ENCODE measurements at regions not wholly inside any gene's neighbourhood (a gene's known extent, or its start where the extent isn't known, plus 50 kb on each side); places are given as distances from the start of the nearest gene placed in this dataset.

- POLR2A ChIA-PET: no interaction called here
- DNase-seq (ENCODE audit: low read depth, low spot score) (no peak), FAIRE-seq (no peak), ATAC-seq (no peak)
- intact Hi-C loops (cut with micrococcal nuclease; ENCODE audit: unreplicated experiment) (no loop called here), in situ Hi-C loops (cut with MboI) (no loop called here)
- H3K36me3 ChIP-seq (ENCODE audit: control insufficient read depth in 2 of 2, insufficient read depth in 2 of 2, low read length in 1 of 2): no peaks in the 10 kb centered on the region
- CTCF ChIA-PET: no interaction called here
- peaks cover 5% of the 10 kb centered on the region; the same call in 2 of the 3 replicates for H3K9me3 ChIP-seq (replicated peaks; ENCODE audit: control insufficient read depth, insufficient read depth, low read length)
- RAD21 ChIA-PET (ENCODE audit: unreplicated experiment): no interaction called here
- no peaks in the 10 kb centered on the region for H3K4me1 ChIP-seq (ENCODE audit: control insufficient read depth, insufficient read depth, low read length)
- no peak for TF ChIP-seq YY1 (IDR thresholded peaks at IDR 0.05; ENCODE audit: low read depth, low read length)
- no peak for TF ChIP-seq E4F1 (IDR thresholded peaks at IDR 0.05; ENCODE audit: borderline replicate concordance, partially characterized antibody)
- no peak for TF ChIP-seq TCF7 (IDR thresholded peaks at IDR 0.05; ENCODE audit: borderline replicate concordance)
- no peak for TF ChIP-seq CTCF (IDR thresholded peaks at IDR 0.05 in 2 of 3, conservative IDR thresholded peaks at IDR 0.05 in 1 of 3; ENCODE audit: control insufficient read depth in 2 of 3, extremely low read depth in 1 of 3, insufficient read depth in 1 of 3, low read depth in 3 of 3, low read length in 3 of 3)
- TF ChIP-seq ATF2 (IDR thresholded peaks at IDR 0.05; ENCODE audit: low read length): no peak
- TF ChIP-seq NR2C2 (IDR thresholded peaks at IDR 0.05; ENCODE audit: borderline replicate concordance, control insufficient read depth, insufficient read length, low read depth): no peak
- no peak for TF ChIP-seq YBX1 (IDR thresholded peaks at IDR 0.05)
- TF ChIP-seq KLF5 (IDR thresholded peaks at IDR 0.05; ENCODE audit: partially characterized antibody): no peak
- TF ChIP-seq HDAC6 (IDR thresholded peaks at IDR 0.05; ENCODE audit: unreplicated experiment): no peak
- no peak for TF ChIP-seq NR2F1 (conservative IDR thresholded peaks at IDR 0.05)
- TF ChIP-seq SMAD5 (IDR thresholded peaks at IDR 0.05; ENCODE audit: low read depth): no peak
- no peak for TF ChIP-seq SP1 (IDR thresholded peaks at IDR 0.05; ENCODE audit: low read depth, low read length)
- TF ChIP-seq EP300 (IDR thresholded peaks at IDR 0.05; ENCODE audit: borderline replicate concordance in 1 of 2, control insufficient read depth in 1 of 2, low read depth in 2 of 2, low read length in 2 of 2): no peak
- no peak for TF ChIP-seq MAX (IDR thresholded peaks at IDR 0.05; ENCODE audit: low read depth, low read length)
- no peaks in the 10 kb centered on the region for H3K79me2 ChIP-seq (ENCODE audit: control insufficient read depth, insufficient read depth, low read length)
- H3K4me2 ChIP-seq (ENCODE audit: control insufficient read depth, insufficient read depth): no peak overlapping the region
- no peaks in the 10 kb centered on the region for H4K20me1 ChIP-seq (ENCODE audit: control insufficient read depth, insufficient read depth)
- H2AFZ ChIP-seq (ENCODE audit: control insufficient read depth, low read depth, low read length): no peak overlapping the region
- H3K27me3 ChIP-seq (replicated peaks in 1 of 2; ENCODE audit: control insufficient read depth in 2 of 2, insufficient read depth in 2 of 2, low read length in 1 of 2): no peaks in the 10 kb centered on the region
- BruUV-seq (replicated peaks): no TSS peak
- H3K27ac ChIP-seq (ENCODE audit: control insufficient read depth, insufficient read depth): no peak overlapping the region
- H3K9ac ChIP-seq (ENCODE audit: control insufficient read depth, insufficient read depth, low read length): no peak overlapping the region
- SMC1A ChIA-PET (ENCODE audit: uncharacterized antibody, unreplicated experiment): no interaction called here
- no peak overlapping the region for H3K4me3 ChIP-seq
Observed at GRCh38 chr5:74301576-74301975, 339.0 kb downstream of the ENC1 start.
